Daoy (cell line): ENCODE measurements at regions not wholly inside any gene's neighbourhood (a gene's known extent, or its start where the extent isn't known, plus 50 kb on each side); places are given as distances from the start of the nearest gene placed in this dataset.
"Not testable (repeated sequence)": the region's sequence is repeated elsewhere in the genome, so short reads cannot be mapped to it uniquely, and the experiment has no call there.

Experiments used
- DNase-seq: peaks from one replicate; pipeline ENCODE4 v3.0.0-alpha.2; 2015; ENCODE audit warnings: low read depth

DNA sequence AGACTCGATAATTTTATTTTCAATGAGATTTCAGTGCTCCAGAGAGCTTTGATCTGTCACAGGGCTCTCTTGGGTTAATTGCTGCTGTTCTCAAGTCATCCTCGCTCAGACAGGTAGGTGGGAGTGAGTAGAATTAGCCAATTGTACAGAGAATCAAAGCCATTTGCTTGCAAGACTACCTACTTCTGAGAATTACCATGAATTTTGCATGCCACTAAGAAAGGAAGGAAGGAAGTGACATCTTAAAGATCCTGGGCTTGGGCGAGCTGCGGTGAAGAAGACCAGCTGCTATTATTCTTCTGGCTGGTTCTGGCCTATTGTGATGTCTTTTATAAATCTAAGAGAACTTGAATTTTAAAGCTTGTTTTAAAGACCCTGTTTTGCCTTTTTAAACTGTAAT is 154.1 kb upstream of the LPP start:
- no peak for DNase-seq

GRCh38 chr3:188000361-188000861 is 153.5 kb upstream of the LPP start:
- no peak for DNase-seq

DNA sequence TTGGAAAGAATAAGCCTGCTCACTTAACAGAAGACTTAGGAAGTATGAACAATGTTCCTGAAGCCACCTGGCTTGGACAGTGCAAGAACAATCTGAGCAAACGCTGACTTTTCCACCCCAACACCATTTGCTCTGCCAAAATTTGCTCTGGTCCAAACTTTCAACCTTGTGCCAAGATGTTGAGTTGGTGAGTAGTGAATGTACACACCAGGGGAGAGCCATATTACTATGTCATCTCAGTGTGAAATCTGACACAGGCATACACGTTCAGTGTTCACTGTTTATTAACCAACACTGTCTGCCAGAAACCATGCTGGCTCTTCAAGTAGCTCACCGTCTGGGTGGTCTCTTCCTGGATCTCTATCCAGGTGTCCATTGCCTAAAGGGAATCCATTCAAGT is 152.9 kb upstream of the LPP start:
- no peak for DNase-seq

- no peak for DNase-seq
Observed at GRCh38 chr3:188001926-188002325, 152.0 kb upstream of the LPP start.

- no peak for DNase-seq
Observed at GRCh38 chr3:188002626-188003138, 151.3 kb upstream of the LPP start.

DNA sequence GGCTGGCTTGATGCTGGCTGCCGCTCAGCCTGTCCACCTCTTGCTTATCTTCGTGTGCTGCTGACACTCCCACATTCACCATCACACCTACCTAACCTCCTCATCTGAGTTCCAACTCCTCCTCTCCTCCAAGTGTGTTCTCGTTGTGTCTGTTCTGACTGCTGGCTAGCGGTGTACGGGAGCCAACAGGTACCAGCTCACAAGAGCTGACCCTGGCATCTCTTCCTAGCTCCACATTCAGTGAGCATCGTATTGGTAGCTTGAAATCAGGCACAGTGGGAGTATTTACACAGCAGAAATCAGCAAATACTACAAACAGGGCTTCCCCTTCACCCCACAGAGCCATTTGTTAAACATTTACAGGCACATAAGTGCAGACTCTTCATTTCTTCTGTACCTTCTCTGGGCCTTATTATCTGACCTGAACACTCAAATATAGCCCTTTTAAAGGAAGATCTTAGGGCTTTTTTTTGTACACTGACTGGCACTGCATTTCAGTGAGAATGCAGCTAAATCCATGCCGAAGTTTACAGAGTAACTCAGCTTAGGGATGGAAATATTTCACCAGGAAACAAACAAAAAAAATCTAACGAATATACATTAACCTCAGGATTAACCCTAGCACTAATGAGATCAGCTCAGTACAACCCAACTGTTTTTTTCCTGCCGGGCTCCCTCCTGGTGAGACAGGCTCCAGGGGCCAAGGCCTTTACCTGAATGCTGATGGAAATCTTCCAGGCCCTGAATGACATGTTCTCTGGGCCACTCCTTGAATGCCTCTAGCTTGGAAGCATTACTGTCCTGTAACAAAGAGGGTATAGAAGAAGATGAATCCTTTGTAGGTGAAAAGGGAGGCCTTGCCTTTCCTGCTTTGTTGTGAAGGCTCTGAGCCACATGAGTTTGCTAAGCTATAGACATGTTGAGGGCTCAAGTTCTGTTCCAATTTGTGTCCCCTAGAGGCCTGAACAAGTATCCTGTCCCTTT is 150.5 kb upstream of the LPP start:
- DNase-seq = no peak

- peak; percentile 41 for DNase-seq
Observed at GRCh38 chr3:188006726-188007393, 147.1 kb upstream of the LPP start.

GRCh38 chr3:188007897-188008296 is 146.1 kb upstream of the LPP start:
- DNase-seq = no peak

DNA sequence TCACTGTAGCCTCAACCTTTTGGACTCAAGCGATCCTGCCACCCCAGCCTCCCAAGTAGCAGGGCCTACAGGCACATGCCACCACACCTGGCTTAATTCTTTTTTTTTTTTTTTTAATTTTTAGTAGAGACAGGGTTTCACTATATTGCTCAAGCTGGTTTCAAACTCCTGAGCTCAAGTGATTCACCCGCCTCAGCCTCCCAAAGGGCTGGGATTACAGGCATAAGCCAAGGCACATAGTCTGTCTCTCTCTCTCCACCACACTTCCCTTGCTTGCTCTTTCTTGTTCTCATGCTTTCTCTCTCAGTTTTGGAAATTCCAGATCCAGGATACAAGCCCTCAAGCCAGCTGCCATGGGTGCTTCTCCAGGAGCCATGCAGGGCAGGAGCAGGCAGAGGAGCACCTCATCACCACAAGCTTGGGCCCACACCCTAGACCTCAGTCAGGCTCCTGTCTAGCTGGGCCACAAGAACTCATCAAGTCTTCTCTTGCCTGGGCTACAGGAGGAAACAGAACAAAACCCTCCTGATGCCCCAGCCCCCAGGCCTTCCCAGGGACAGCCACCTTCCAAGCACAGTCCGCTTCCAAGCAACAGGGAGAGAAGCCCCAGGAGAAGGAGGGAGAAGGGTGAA is 145.3 kb upstream of the LPP start:
- no peak for DNase-seq

- no peak for DNase-seq
Observed at GRCh38 chr3:188010478-188010877, 143.5 kb upstream of the LPP start.

DNA sequence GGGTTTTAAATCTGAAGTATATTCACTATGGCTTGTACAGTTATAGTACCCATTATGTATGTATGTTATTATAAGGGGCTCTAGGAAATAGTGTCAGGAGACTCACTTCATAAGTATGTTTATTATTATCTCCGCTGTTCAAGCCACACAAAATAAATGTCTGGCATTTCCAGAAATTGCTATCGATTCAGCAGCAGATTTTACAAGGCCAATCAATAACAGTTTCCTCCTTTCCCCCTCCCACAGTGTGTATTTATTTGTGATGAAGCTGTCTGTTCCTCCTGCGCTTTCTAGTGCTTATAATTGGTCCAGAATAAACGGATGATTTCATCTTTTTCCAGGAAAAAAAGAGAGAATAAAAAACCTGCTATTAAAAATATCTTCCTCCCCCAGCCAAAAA is 134.2 kb upstream of the LPP start:
- DNase-seq = no peak

DNA sequence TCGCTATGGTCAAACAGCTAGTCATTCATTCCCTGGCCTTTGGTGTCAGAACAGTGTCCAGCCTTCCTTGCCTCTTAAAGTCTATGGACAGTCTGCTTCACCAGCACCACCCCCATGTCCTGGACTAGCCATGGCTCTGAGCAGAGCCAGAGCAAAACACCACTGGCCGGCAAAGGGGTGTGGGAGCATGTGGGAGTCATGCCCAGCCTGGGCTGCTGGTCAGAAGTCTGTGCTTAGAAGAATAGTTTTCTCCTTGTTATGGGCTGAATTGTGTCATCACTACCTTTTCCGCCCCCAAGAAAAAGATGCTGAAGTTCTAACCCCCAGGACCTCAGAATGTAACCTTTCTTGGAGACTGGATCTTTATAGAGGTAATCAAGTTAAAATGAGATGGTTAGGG is 132.9 kb upstream of the LPP start:
- no peak for DNase-seq

GRCh38 chr3:188021502-188022040 is 132.4 kb upstream of the LPP start:
- DNase-seq = peak; percentile 60

DNA sequence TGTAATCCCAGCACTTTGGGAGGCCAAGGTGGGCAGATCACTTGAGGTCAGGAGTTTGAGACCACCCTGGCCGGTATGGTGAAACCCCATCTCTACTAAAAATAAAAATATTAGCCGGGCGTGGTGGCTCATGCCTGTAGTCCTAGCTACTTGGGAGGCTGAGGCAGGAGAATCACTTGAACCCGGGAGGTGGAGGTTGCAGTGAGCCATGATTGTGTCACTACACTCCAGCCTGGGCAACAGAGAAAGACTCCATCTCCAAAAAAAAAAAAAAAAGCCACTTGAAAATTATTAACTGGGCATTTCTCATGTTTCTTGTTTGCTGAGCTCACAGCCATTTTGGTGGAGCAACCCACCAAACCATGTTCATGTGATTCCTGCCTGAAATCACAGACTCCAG is 131.1 kb upstream of the LPP start:
- not testable (repeated sequence) for DNase-seq

DNA sequence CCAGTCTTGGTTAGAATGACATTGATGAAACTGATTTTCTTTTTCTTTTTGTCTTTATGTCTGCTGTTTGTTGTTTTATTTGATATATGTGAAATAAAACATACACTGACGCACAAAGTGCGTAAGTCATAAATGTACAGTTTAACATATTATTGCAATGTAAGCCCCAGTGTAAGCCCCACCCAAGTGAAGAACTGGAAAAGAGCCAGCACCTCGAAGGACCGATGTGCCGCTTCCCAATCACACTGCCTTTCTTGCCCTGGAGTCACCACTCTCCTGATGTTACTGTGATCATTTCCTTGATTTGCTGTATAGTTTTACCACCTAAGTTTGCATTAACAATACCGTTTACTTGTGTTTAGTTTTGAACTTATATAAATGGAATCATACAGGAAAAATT is 128.4 kb upstream of the LPP start:
- no peak for DNase-seq

GRCh38 chr3:188026191-188026968 is 127.6 kb upstream of the LPP start:
- DNase-seq = no peak

DNA sequence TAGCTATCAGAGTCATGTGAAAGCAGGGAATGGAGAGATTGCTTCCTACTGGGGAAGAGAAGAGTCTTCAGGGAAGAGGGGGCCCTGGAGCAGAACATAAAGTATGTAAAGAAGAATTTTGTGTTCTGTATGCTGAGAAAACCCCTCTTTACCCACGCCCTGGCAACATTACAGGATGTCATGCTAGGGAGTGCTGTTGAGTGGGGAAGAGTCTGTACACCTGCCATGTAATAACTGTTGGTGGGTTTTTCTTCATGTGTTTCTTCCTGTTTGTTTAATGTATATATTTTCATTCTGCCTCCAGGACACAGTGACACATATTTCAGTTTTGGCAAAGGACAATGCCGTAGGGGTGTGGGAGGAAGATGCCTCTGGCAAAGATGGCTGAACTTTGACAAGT is 122.8 kb upstream of the LPP start:
- DNase-seq = no peak

DNA sequence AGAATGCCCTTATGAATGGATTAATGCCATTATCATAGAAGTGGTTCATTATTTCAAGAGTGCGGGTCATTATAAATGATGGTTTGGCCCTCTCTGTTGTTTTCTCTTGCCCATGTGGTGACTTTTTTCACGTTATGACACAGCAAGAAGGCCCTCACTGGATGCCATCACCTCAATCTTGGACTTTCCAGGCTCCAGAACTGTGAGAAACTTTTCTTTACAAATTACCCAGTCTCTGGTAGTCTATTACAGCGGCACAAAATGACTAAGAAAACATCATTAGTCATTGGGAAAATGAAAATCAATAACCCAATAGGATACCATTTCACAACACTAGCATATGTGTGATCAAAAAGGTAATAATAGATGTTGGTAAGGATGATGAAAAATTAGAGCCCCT is 119.0 kb upstream of the LPP start:
- DNase-seq = no peak

- DNase-seq = no peak
Observed at GRCh38 chr3:188036375-188037194, 117.4 kb upstream of the LPP start.

DNA sequence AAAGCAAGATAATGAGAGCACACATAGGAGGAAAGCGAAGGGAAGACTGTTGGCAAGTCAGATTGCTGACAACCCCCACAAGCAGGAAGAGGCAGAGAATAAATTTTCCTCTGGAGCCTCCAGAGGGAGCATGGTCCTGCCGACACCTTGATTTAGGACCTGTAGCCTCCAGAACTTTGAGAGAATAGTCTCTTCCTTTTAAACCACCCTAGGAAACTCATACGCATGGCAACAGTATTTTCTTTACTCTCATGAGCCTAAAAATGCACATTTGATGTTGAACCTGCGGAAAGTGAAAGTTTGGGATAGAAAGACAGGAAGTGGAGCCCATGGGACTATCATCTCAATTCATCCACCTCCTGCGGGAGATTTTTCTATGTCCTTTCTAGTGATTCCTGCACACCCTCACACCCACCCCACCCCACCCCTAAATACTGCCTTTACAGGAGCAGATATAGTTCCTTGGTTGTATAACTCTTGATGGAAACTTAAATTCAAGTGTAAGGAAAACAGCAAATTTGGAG is 116.7 kb upstream of the LPP start:
- peak; percentile 54 for DNase-seq
